ENCODE measurements at regions not wholly inside any gene's neighbourhood (a gene's known extent, or its start where the extent isn't known, plus 50 kb on each side); places are given as distances from the start of the nearest gene placed in this dataset.

DNA sequence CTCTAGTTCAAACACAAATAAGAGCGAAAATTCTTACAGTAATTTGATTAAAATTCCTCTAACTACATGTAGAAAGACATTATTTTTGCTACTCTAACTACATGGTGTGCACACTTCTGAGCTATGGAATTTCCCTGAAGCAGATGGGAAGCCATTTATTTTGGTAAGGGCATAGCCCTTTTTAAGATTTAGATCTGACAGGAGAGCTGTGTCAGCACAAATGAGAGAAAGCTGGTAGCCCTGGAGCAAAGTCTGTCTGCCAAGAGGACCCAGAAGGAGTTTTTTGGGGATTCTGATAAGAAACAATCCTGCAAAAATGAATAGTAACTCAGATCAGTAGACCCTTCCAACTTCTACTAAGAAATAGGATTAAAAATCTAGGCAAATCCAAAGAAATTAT lies 595.9 kb upstream of the MEF2C start:
- DNase-seq (ENCODE audit: low read depth) = no peak
- H3K4me3 ChIP-seq (ENCODE audit: low read length) = no peak overlapping the region
- no peak for TF ChIP-seq CTCF (conservative IDR thresholded peaks at IDR 0.05; ENCODE audit: low read depth, low read length)

DNA sequence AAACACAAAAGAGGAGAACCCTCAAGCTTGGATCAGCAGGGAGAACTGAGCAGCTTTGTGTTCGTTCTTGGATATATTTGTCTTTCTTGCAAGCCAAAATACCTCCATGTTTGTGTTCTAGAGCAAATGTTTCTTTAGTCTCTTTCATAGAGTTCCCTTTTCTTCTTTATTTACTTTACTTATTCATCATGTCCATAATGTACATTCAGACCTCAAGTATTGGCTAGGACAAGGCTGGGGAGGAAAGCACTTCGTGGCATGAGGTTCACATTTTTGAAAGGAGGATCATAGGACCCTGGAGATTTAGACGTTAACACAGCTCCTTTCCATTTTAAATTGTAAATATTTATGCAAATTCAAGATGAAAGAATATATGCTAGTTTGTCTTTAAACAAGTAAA lies 590.2 kb upstream of the MEF2C start:
- no peak overlapping the region for H3K4me3 ChIP-seq (ENCODE audit: low read length)
- TF ChIP-seq CTCF (conservative IDR thresholded peaks at IDR 0.05; ENCODE audit: low read depth, low read length) = no peak
- DNase-seq (ENCODE audit: low read depth) = no peak

DNA sequence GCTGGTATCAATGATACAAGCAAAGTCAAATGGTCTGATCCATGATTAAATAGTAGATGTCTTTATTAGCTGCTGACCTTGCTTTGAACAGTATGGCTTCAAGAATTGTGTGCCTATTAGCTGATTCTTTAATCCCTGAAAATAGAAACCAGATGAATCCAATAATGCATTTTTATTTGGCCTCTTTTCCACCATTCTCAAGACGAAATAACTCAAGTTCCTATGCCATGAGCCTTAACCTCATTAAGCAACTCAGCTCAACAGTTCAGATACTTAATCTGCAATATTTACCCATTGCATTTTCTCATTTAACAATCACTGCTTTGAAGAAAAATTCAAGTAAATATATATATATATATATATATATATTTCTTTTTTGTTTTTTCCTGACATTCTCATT lies 588.6 kb upstream of the MEF2C start:
- no peak overlapping the region for H3K4me3 ChIP-seq (ENCODE audit: low read length)
- DNase-seq (ENCODE audit: low read depth) = peak; percentile 43
- no peak for TF ChIP-seq CTCF (conservative IDR thresholded peaks at IDR 0.05; ENCODE audit: low read depth, low read length)

DNA sequence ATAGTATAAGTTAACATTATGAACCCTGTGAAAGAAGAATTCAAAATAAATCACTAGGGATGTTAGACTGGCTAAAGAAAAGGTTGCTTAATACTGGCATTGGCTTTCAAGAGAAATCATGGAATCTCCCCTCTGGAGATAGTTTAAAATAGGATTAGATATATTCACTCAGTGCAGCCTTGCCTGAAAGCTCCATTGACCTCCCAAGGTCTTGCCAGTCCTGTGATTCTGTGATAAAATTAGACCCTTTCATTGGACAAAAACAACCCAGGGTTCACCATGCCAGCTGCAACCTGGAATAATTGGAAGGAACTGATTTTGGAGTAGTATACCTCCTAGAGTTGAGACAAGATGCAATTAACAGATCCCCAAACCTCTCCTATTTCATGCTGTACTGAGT lies 588.1 kb upstream of the MEF2C start:
- H3K4me3 ChIP-seq (ENCODE audit: low read length) = no peak overlapping the region
- no peak for DNase-seq (ENCODE audit: low read depth)
- no peak for TF ChIP-seq CTCF (conservative IDR thresholded peaks at IDR 0.05; ENCODE audit: low read depth, low read length)

- no peak for TF ChIP-seq CTCF (conservative IDR thresholded peaks at IDR 0.05; ENCODE audit: low read depth, low read length)
- no peak for DNase-seq (ENCODE audit: low read depth)
- H3K4me3 ChIP-seq (ENCODE audit: low read length) = no peak overlapping the region
Observed at GRCh38 chr5:89470658-89471057, 587.7 kb upstream of the MEF2C start.

GRCh38 chr5:89458332-89458656 lies 575.3 kb upstream of the MEF2C start:
- TF ChIP-seq CTCF (conservative IDR thresholded peaks at IDR 0.05; ENCODE audit: low read depth, low read length) = no peak
- DNase-seq (ENCODE audit: low read depth) = no peak
- H3K4me3 ChIP-seq (ENCODE audit: low read length) = no peak overlapping the region

- TF ChIP-seq CTCF (conservative IDR thresholded peaks at IDR 0.05; ENCODE audit: low read depth, low read length) = no peak
Observed at GRCh38 chr5:89457411-89458331, 574.7 kb upstream of the MEF2C start.

More at GRCh38 chr5:89457411-89458331, 574.7 kb upstream of the MEF2C start:
- H3K4me3 ChIP-seq (ENCODE audit: low read length) = no peak overlapping the region
- peak; percentile 53 for DNase-seq (ENCODE audit: low read depth)

All from retinal pigment epithelial cell (primary cell).